ENCODE measurements at regions not wholly inside any gene's neighbourhood (a gene's known extent, or its start where the extent isn't known, plus 50 kb on each side); places are given as distances from the start of the nearest gene placed in this dataset.

- FAIRE-seq = no peak
Measured at GRCh38 chr4:124454772-124455270, 257.7 kb downstream of the ANKRD50 start.

GRCh38 chr4:124455671-124456070 is 256.9 kb downstream of the ANKRD50 start:
- H3K27me3 ChIP-seq (ENCODE audit: control insufficient read depth, extremely low read depth, insufficient read depth, low read length) = no peaks in the 10 kb centered on the region
- no peak overlapping the region for H2AFZ ChIP-seq (ENCODE audit: control insufficient read depth, low read length)
- no peaks in the 10 kb centered on the region for H4K20me1 ChIP-seq (ENCODE audit: control insufficient read depth, extremely low read depth, insufficient read depth, low read length)
- H3K4me2 ChIP-seq (ENCODE audit: control insufficient read depth, extremely low read depth, insufficient read depth, low read depth, low read length) = no peak overlapping the region
- no peak overlapping the region for H3K9ac ChIP-seq (ENCODE audit: control insufficient read depth, extremely low read depth, insufficient read depth, low read length)
- FAIRE-seq (no peak), DNase-seq (ENCODE audit: low read depth, low spot score) (no peak)
- no peaks in the 10 kb centered on the region for H3K9me3 ChIP-seq (ENCODE audit: control insufficient read depth, low read depth, low read length)
- no peaks in the 10 kb centered on the region for H3K9me1 ChIP-seq (ENCODE audit: control insufficient read depth, extremely low read depth, insufficient read depth, low read length)
- H3K4me3 ChIP-seq (ENCODE audit: control insufficient read depth in 2 of 3, extremely low read depth in 1 of 3, insufficient read depth in 2 of 3, low read depth in 1 of 3, low read length in 3 of 3) = no peak overlapping the region
- no peaks in the 10 kb centered on the region for H3K79me2 ChIP-seq (ENCODE audit: control insufficient read depth, insufficient read depth, low read length)
- H3K36me3 ChIP-seq (ENCODE audit: control insufficient read depth in 2 of 2, extremely low read depth in 1 of 2, insufficient read depth in 2 of 2, low read length in 2 of 2) = no peaks in the 10 kb centered on the region
- TF ChIP-seq CTCF (optimal IDR thresholded peaks at IDR 0.05 in 1 of 3, IDR thresholded peaks at IDR 0.05 in 1 of 3, conservative IDR thresholded peaks at IDR 0.05 in 1 of 3; ENCODE audit: extremely low read depth in 1 of 3, insufficient read depth in 2 of 3, low read length in 3 of 3) = no peak
- TF ChIP-seq EZH2 (IDR thresholded peaks at IDR 0.05; ENCODE audit: low read length) = no peak
- dilution Hi-C loops (cut with MboI; ENCODE audit: extremely low pct_ligation_motif_present, low sequenced_read_pairs) = no loop called here
- H3K27ac ChIP-seq (ENCODE audit: control insufficient read depth, insufficient read depth, low read length) = no peak overlapping the region
- no peaks in the 10 kb centered on the region for H3K4me1 ChIP-seq (ENCODE audit: control insufficient read depth, extremely low read depth, insufficient read depth, low read length)

More at GRCh38 chr4:124454772-124455270, 257.7 kb downstream of the ANKRD50 start:
- Histone ChIP-seq H3K9me3 (ENCODE audit: control insufficient read depth, low read depth, low read length) (no peaks in the 10 kb centered on the region), H3K9me1 (ENCODE audit: control insufficient read depth, extremely low read depth, insufficient read depth, low read length) (no peaks in the 10 kb centered on the region), H3K27me3 (ENCODE audit: control insufficient read depth, extremely low read depth, insufficient read depth, low read length) (no peaks in the 10 kb centered on the region), H4K20me1 (ENCODE audit: control insufficient read depth, extremely low read depth, insufficient read depth, low read length) (no peaks in the 10 kb centered on the region), H2AFZ (ENCODE audit: control insufficient read depth, low read length) (no peak overlapping the region), H3K27ac (ENCODE audit: control insufficient read depth, insufficient read depth, low read length) (no peak overlapping the region), H3K4me1 (ENCODE audit: control insufficient read depth, extremely low read depth, insufficient read depth, low read length) (no peaks in the 10 kb centered on the region), H3K36me3 (ENCODE audit: control insufficient read depth in 2 of 2, extremely low read depth in 1 of 2, insufficient read depth in 2 of 2, low read length in 2 of 2) (no peaks in the 10 kb centered on the region), H3K4me3 (ENCODE audit: control insufficient read depth in 2 of 3, extremely low read depth in 1 of 3, insufficient read depth in 2 of 3, low read depth in 1 of 3, low read length in 3 of 3) (no peak overlapping the region), H3K79me2 (ENCODE audit: control insufficient read depth, insufficient read depth, low read length) (no peaks in the 10 kb centered on the region), H3K9ac (ENCODE audit: control insufficient read depth, extremely low read depth, insufficient read depth, low read length) (no peak overlapping the region), H3K4me2 (ENCODE audit: control insufficient read depth, extremely low read depth, insufficient read depth, low read depth, low read length) (no peak overlapping the region)
- TF ChIP-seq CTCF (optimal IDR thresholded peaks at IDR 0.05 in 1 of 3, IDR thresholded peaks at IDR 0.05 in 1 of 3, conservative IDR thresholded peaks at IDR 0.05 in 1 of 3; ENCODE audit: extremely low read depth in 1 of 3, insufficient read depth in 2 of 3, low read length in 3 of 3) = no peak
- TF ChIP-seq EZH2 (IDR thresholded peaks at IDR 0.05; ENCODE audit: low read length) = no peak
- dilution Hi-C loops (cut with MboI; ENCODE audit: extremely low pct_ligation_motif_present, low sequenced_read_pairs) = no loop called here
- no peak for DNase-seq (ENCODE audit: low read depth, low spot score)
